AG09309 (cell line): ENCODE measurements at regions not wholly inside any gene's neighbourhood (a gene's known extent, or its start where the extent isn't known, plus 50 kb on each side); places are given as distances from the start of the nearest gene placed in this dataset.

ENCODE experiments used
- DNase-seq: peaks from one replicate; pipeline ENCODE4 v3.0.0-alpha.2; 2010; ENCODE audit warnings: low read depth
- H3K4me3 ChIP-seq: 2 replicates; pipeline ENCODE4 v1.5.1; 2011; ENCODE audit warnings: mild to moderate bottlenecking, low read depth, low read length, moderate library complexity; ENCODE audit not compliant: control insufficient read depth
- CTCF ChIP-seq: IDR thresholded peaks from 2 replicates; pipeline ENCODE4 v1.5.1; 2011; ENCODE audit warnings: mild to moderate bottlenecking, low read depth, low read length, inconsistent platforms; ENCODE audit not compliant: insufficient read depth, control insufficient read depth; ENCODE audit errors: missing control alignments

- DNase-seq: no peak
- TF ChIP-seq CTCF: no peak
- H3K4me3 ChIP-seq: no peak overlapping the region
These were observed 169.6 kb downstream of the KCNJ2 start for GRCh38 chr17:70338946-70339354.

GRCh38 chr17:70343114-70343513, 173.8 kb downstream of the KCNJ2 start:
- no peak for TF ChIP-seq CTCF
- no peak for DNase-seq
- no peak overlapping the region for H3K4me3 ChIP-seq

GRCh38 chr17:70344386-70345060, 175.2 kb downstream of the KCNJ2 start:
- no peak for TF ChIP-seq CTCF
- DNase-seq: no peak
- no peak overlapping the region for H3K4me3 ChIP-seq

- DNase-seq: no peak
- TF ChIP-seq CTCF: no peak
- H3K4me3 ChIP-seq: no peak overlapping the region
These were observed 175.7 kb downstream of the KCNJ2 start for GRCh38 chr17:70345061-70345460.

GRCh38 chr17:70352834-70353233, 183.5 kb downstream of the KCNJ2 start:
- H3K4me3 ChIP-seq: no peak overlapping the region
- DNase-seq: no peak
- no peak for TF ChIP-seq CTCF

GRCh38 chr17:70353408-70354092, 184.2 kb downstream of the KCNJ2 start:
- no peak for DNase-seq
- TF ChIP-seq CTCF: no peak
- no peak overlapping the region for H3K4me3 ChIP-seq
